Subcutaneous abdominal adipose tissue (tissue), 5 donors: ENCODE measurements at regions not wholly inside any gene's neighbourhood (a gene's known extent, or its start where the extent isn't known, plus 50 kb on each side); places are given as distances from the start of the nearest gene placed in this dataset.

Experiments
- H3K27ac ChIP-seq: one replicate; pipeline ENCODE4 v1.7.0; 2013; ENCODE audit warnings: low read depth, mild to moderate bottlenecking, inconsistent platforms, low read length, moderate library complexity
- H3K27me3 ChIP-seq, 5 donors: one replicate each; pipeline ENCODE4 v1.7.0; 2013; ENCODE audit warnings: low read length in 5 of 5, inconsistent platforms in 1 of 5; ENCODE audit not compliant: control insufficient read depth in 5 of 5, insufficient read depth in 4 of 5
- H3K36me3 ChIP-seq, 5 donors: one replicate each; pipeline ENCODE4 v1.7.0; 2013; ENCODE audit warnings: low read length in 5 of 5; ENCODE audit not compliant: control insufficient read depth in 5 of 5, insufficient read depth in 5 of 5
- H3K4me1 ChIP-seq, 5 donors: one replicate each; pipeline ENCODE4 v1.7.0; 2013; ENCODE audit warnings: low read length in 5 of 5, mild to moderate bottlenecking in 3 of 5, moderate library complexity in 1 of 5; ENCODE audit not compliant: control insufficient read depth in 5 of 5, insufficient read depth in 5 of 5
- H3K4me3 ChIP-seq, 5 donors: one replicate each; pipeline ENCODE4 v1.7.0; 2013; ENCODE audit warnings: low read length in 5 of 5, low read depth in 1 of 5
- H3K9ac ChIP-seq, 5 donors: one replicate each; pipeline ENCODE4 v1.7.0; 2013; ENCODE audit warnings: low read length in 5 of 5, mild to moderate bottlenecking in 4 of 5, moderate library complexity in 3 of 5
- H3K9me3 ChIP-seq, 5 donors: one replicate each; pipeline ENCODE4 v1.7.0; 2013; ENCODE audit warnings: low read length in 5 of 5; ENCODE audit not compliant: control insufficient read depth in 5 of 5
- donor health status: healthy.
- donor health status: healthy.
- donor health status: healthy.
- donor health status: healthy.
- donor health status: healthy.

GRCh38 chr12:42641221-42641885 is 51.8 kb upstream of the PRICKLE1 start:
- Histone ChIP-seq H3K27me3 (no peaks in the 10 kb centered on the region), H3K4me1 (no peaks in the 10 kb centered on the region), H3K9me3 (no peaks in the 10 kb centered on the region), H3K4me3 (no peak overlapping the region), H3K9ac (no peak overlapping the region), H3K27ac (no peak overlapping the region), H3K36me3 (no peaks in the 10 kb centered on the region)

- Histone ChIP-seq H3K27me3 (no peaks in the 10 kb centered on the region), H3K4me3 (no peak overlapping the region), H3K4me1 (no peaks in the 10 kb centered on the region), H3K9me3 (no peaks in the 10 kb centered on the region), H3K9ac (no peak overlapping the region), H3K27ac (no peak overlapping the region), H3K36me3 (no peaks in the 10 kb centered on the region)
Observed at GRCh38 chr12:42640391-42640790, 50.8 kb upstream of the PRICKLE1 start.

GRCh38 chr12:42639556-42639955 is 50.0 kb upstream of the PRICKLE1 start:
- no peaks in the 10 kb centered on the region for H3K4me1 ChIP-seq
- H3K4me3 ChIP-seq, result no peak overlapping the region
- no peaks in the 10 kb centered on the region for H3K36me3 ChIP-seq
- H3K9me3 ChIP-seq, result no peaks in the 10 kb centered on the region
- H3K9ac ChIP-seq, result no peak overlapping the region
- no peak overlapping the region for H3K27ac ChIP-seq
- no peaks in the 10 kb centered on the region for H3K27me3 ChIP-seq
